Activated CD8-positive, alpha-beta T cell treated with anti-CD3 and anti-CD28 coated beads for 36 hours (primary cell): ENCODE measurements at regions not wholly inside any gene's neighbourhood (a gene's known extent, or its start where the extent isn't known, plus 50 kb on each side); places are given as distances from the start of the nearest gene placed in this dataset.

Experiments
- ATAC-seq: fragments of 200-7000 bp; cut with Tn5 transposase; one replicate; pipeline ENCODE4 v1.10.0; 2021; ENCODE audit warnings: mild to moderate bottlenecking, moderate library complexity
- CTCF ChIA-PET: fragments of 350-600 bp; sonication (Branson Sonifier 250); formaldehyde crosslinking; loops from one replicate; lab custom pipeline; 2021; ENCODE audit warnings: antibody characterized with exemption; lab: Charles Lee
- POLR2A ChIA-PET: fragments of 350-600 bp; sonication (Branson Sonifier 250); formaldehyde crosslinking; loops from one replicate; lab custom pipeline; 2021; ENCODE audit warnings: antibody characterized with exemption; lab: Charles Lee
- DNase-seq: peaks from one replicate; pipeline ENCODE4 v3.0.0-alpha.2; 2020
- H3K27ac Mint-ChIP-seq: one replicate; pipeline ENCODE4 v1.8.0; 2021; ENCODE audit warnings: mild to moderate bottlenecking, mixed read lengths
- H3K27me3 Mint-ChIP-seq: one replicate; pipeline ENCODE4 v1.8.0; 2021; ENCODE audit warnings: mixed read lengths
- H3K36me3 Mint-ChIP-seq: one replicate; pipeline ENCODE4 v1.8.0; 2021; ENCODE audit warnings: low read depth, mixed read lengths
- H3K4me1 Mint-ChIP-seq: one replicate; pipeline ENCODE4 v1.8.0; 2021; ENCODE audit warnings: low read depth, mixed read lengths
- H3K4me3 Mint-ChIP-seq: one replicate; pipeline ENCODE4 v1.8.0; 2021; ENCODE audit warnings: mild to moderate bottlenecking, moderate library complexity, mixed read lengths
- H3K9me3 Mint-ChIP-seq: one replicate; pipeline ENCODE4 v1.8.0; 2021; ENCODE audit warnings: mixed read lengths
- CTCF ChIP-seq: fragments of 200-600 bp; IDR thresholded peaks from one replicate; pipeline ENCODE4 v1.8.0; 2022; ENCODE audit warnings: antibody characterized with exemption, mild to moderate bottlenecking
- intact Hi-C: fragments of 100-400 bp; cut with micrococcal nuclease; formaldehyde crosslinking; loops from one replicate; pipeline ENCODE4 v1.10.0; 2022

GRCh38 chr1:106217765-106218164, 838.7 kb upstream of the PRMT6 start:
- Mint-ChIP-seq H3K36me3 (no peaks in the 10 kb centered on the region), H3K27me3 (no peaks in the 10 kb centered on the region), H3K4me1 (no peaks in the 10 kb centered on the region), H3K9me3 (peaks cover 4% of the 10 kb centered on the region), H3K27ac (no peak overlapping the region), H3K4me3 (no peak overlapping the region)
- intact Hi-C loops = no loop called here
- ATAC-seq (no peak), DNase-seq (no peak)
- ChIA-PET POLR2A (no interaction called here), CTCF (no interaction called here)
- no peak for TF ChIP-seq CTCF

GRCh38 chr1:106222403-106222802, 834.1 kb upstream of the PRMT6 start:
- Mint-ChIP-seq H3K27me3 (no peaks in the 10 kb centered on the region), H3K9me3 (peaks cover 3% of the 10 kb centered on the region), H3K4me3 (no peak overlapping the region), H3K4me1 (no peaks in the 10 kb centered on the region), H3K27ac (no peak overlapping the region), H3K36me3 (no peaks in the 10 kb centered on the region)
- no peak for DNase-seq
- POLR2A ChIA-PET = no interaction called here
- no peak for ATAC-seq
- CTCF ChIA-PET = no interaction called here
- intact Hi-C loops = no loop called here
- TF ChIP-seq CTCF = no peak

- POLR2A ChIA-PET = no interaction called here
- DNase-seq (no peak), ATAC-seq (no peak)
- H3K4me3 Mint-ChIP-seq = no peak overlapping the region
- CTCF ChIA-PET = no interaction called here
- H3K4me1 Mint-ChIP-seq = no peaks in the 10 kb centered on the region
- H3K9me3 Mint-ChIP-seq = peaks cover 3% of the 10 kb centered on the region
- intact Hi-C loops = no loop called here
- H3K27me3 Mint-ChIP-seq = no peaks in the 10 kb centered on the region
- no peak for TF ChIP-seq CTCF
- no peaks in the 10 kb centered on the region for H3K36me3 Mint-ChIP-seq
- no peak overlapping the region for H3K27ac Mint-ChIP-seq
Measured at GRCh38 chr1:106223213-106223612, 833.3 kb upstream of the PRMT6 start.

GRCh38 chr1:106224426-106224825, 832.0 kb upstream of the PRMT6 start:
- no peaks in the 10 kb centered on the region for H3K36me3 Mint-ChIP-seq
- TF ChIP-seq CTCF = no peak
- CTCF ChIA-PET = no interaction called here

DNA sequence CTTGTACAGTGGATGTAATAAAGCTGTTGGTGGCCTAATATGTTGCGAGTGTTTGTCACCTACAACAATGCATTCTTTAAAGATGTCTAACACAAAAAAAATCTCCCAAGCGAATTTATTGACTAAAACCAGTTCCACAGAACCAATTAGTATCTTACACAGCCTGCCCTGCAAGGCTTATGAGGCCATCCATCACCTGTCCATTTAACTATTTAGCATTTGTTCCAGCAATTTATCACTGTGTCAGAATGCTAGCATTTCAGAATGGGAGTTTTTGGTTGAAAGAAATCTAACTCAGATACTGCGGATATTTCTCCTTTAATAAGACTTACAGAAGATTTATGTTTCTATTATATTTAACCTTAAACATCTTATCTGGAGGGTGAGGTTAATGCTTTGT, 831.1 kb upstream of the PRMT6 start:
- no peak for DNase-seq
- peaks cover 3% of the 10 kb centered on the region for H3K9me3 Mint-ChIP-seq
- CTCF ChIA-PET = no interaction called here
- no peak overlapping the region for H3K27ac Mint-ChIP-seq
- no peak overlapping the region for H3K4me3 Mint-ChIP-seq
- POLR2A ChIA-PET = no interaction called here
- intact Hi-C loops = no loop called here
- H3K4me1 Mint-ChIP-seq = no peaks in the 10 kb centered on the region
- no peak for ATAC-seq
- TF ChIP-seq CTCF = no peak
- no peaks in the 10 kb centered on the region for H3K27me3 Mint-ChIP-seq
- no peaks in the 10 kb centered on the region for H3K36me3 Mint-ChIP-seq

More at GRCh38 chr1:106224426-106224825, 832.0 kb upstream of the PRMT6 start:
- ATAC-seq (no peak), DNase-seq (no peak)
- intact Hi-C loops = no loop called here
- peaks cover 3% of the 10 kb centered on the region for H3K9me3 Mint-ChIP-seq
- H3K4me3 Mint-ChIP-seq = no peak overlapping the region
- H3K27ac Mint-ChIP-seq = no peak overlapping the region
- H3K27me3 Mint-ChIP-seq = no peaks in the 10 kb centered on the region
- POLR2A ChIA-PET = no interaction called here
- no peaks in the 10 kb centered on the region for H3K4me1 Mint-ChIP-seq
